WTC11 (cell line): ENCODE measurements at regions not wholly inside any gene's neighbourhood (a gene's known extent, or its start where the extent isn't known, plus 50 kb on each side); places are given as distances from the start of the nearest gene placed in this dataset.

Experiments used
- ATAC-seq: fragments of 200-7000 bp; cut with Tn5 transposase; 2 replicates; pipeline ENCODE4 v1.10.0; 2021; ENCODE audit warnings: mild to moderate bottlenecking, moderate library complexity
- CTCF ChIA-PET: fragments of 300-600 bp; sonication (Branson Sonifier 250); formaldehyde crosslinking; loops from one replicate; lab custom pipeline; 2021; ENCODE audit warnings: antibody characterized with exemption; lab: Charles Lee
- POLR2A ChIA-PET: fragments of 350-600 bp; sonication (Branson Sonifier 250); formaldehyde crosslinking; loops from one replicate; lab custom pipeline; 2021; ENCODE audit warnings: antibody characterized with exemption; lab: Charles Lee
- DNase-seq: peaks from one replicate; pipeline ENCODE4 v3.0.0; 2021; ENCODE audit warnings: low spot score
- H3K27ac Mint-ChIP-seq: 2 replicates; pipeline ENCODE4 v1.8.0; 2021; ENCODE audit warnings: mixed read lengths
- H3K27me3 Mint-ChIP-seq: 2 replicates; pipeline ENCODE4 v1.8.0; 2021; ENCODE audit warnings: low read depth, mild to moderate bottlenecking, moderate library complexity, mixed read lengths
- H3K36me3 Mint-ChIP-seq: 2 replicates; pipeline ENCODE4 v1.8.0; 2021; ENCODE audit warnings: mixed read lengths
- H3K4me1 Mint-ChIP-seq: 2 replicates; pipeline ENCODE4 v1.8.0; 2022; ENCODE audit warnings: mixed read lengths
- H3K4me3 Mint-ChIP-seq: 2 replicates; pipeline ENCODE4 v1.8.0; 2021; ENCODE audit warnings: mild to moderate bottlenecking, moderate library complexity, mixed read lengths
- H3K9me3 Mint-ChIP-seq: 2 replicates; pipeline ENCODE4 v1.8.0; 2021; ENCODE audit warnings: mixed read lengths
- AFF4 ChIP-seq: sonication (generic); formaldehyde crosslinking; IDR thresholded peaks from 2 replicates; pipeline ENCODE4 v1.8.1; 2023; ENCODE audit warnings: mild to moderate bottlenecking, missing genetic modification reagents, borderline replicate concordance
- CDX4 ChIP-seq: fragments of 250-450 bp; sonication (Bioruptor Pico); IDR thresholded peaks from 2 replicates; pipeline ENCODE4 v1.9.0; 2021; ENCODE audit warnings: moderate library complexity, mild to moderate bottlenecking, inconsistent platforms, borderline replicate concordance
- CTCF ChIP-seq: fragments of 200-600 bp; IDR thresholded peaks from 2 replicates; pipeline ENCODE4 v1.8.0; 2022; ENCODE audit warnings: antibody characterized with exemption
- EMX1 ChIP-seq: fragments of 250-450 bp; sonication (Bioruptor Pico); IDR thresholded peaks from 2 replicates; pipeline ENCODE4 v1.8.0; 2021; ENCODE audit warnings: mild to moderate bottlenecking
- ETV6 ChIP-seq: sonication (generic); formaldehyde crosslinking; IDR thresholded peaks from 2 replicates; pipeline ENCODE4 v1.8.1; 2022; ENCODE audit warnings: mild to moderate bottlenecking, missing genetic modification reagents
- FOXJ3 ChIP-seq: sonication (generic); formaldehyde crosslinking; IDR thresholded peaks from 2 replicates; pipeline ENCODE4 v1.9.0; 2021; ENCODE audit warnings: missing genetic modification reagents, mild to moderate bottlenecking, borderline replicate concordance
- GRHL2 ChIP-seq: fragments of 250-450 bp; sonication (Bioruptor Pico); IDR thresholded peaks from 2 replicates; pipeline ENCODE4 v1.8.0; 2022; ENCODE audit warnings: mild to moderate bottlenecking, moderate library complexity; ENCODE audit not compliant: insufficient replicate concordance, severe bottlenecking
- HMGXB4 ChIP-seq: sonication (generic); formaldehyde crosslinking; IDR thresholded peaks from 2 replicates; pipeline ENCODE4 v1.8.1; 2023; ENCODE audit warnings: mild to moderate bottlenecking, moderate library complexity, missing genetic modification reagents
- MYBL2 ChIP-seq: sonication (generic); formaldehyde crosslinking; IDR thresholded peaks from 2 replicates; pipeline ENCODE4 v1.8.1; 2023; ENCODE audit warnings: mild to moderate bottlenecking, moderate library complexity, missing genetic modification reagents
- RORB ChIP-seq: fragments of 250-450 bp; sonication (Bioruptor Pico); IDR thresholded peaks from 2 replicates; pipeline ENCODE4 v1.9.0; 2021; ENCODE audit warnings: mild to moderate bottlenecking
- SOX15 ChIP-seq: fragments of 250-450 bp; sonication (Bioruptor Pico); IDR thresholded peaks from 2 replicates; pipeline ENCODE4 v1.9.0; 2021; ENCODE audit warnings: mild to moderate bottlenecking
- STAT6 ChIP-seq: sonication (generic); formaldehyde crosslinking; conservative IDR thresholded peaks from 2 replicates; pipeline ENCODE4 v1.8.1; 2023; ENCODE audit warnings: mild to moderate bottlenecking, low read depth, missing genetic modification reagents, moderate library complexity

GRCh38 chr14:45434221-45434620 lies 181.2 kb upstream of the MIS18BP1 start (continued):
- TF ChIP-seq CDX4 (no peak), GRHL2 (CRISPR knock-in tag) (no peak), MYBL2 (CRISPR knock-in tag) (no peak), RORB (CRISPR knock-in tag) (no peak), FOXJ3 (no peak), ETV6 (no peak)

DNA sequence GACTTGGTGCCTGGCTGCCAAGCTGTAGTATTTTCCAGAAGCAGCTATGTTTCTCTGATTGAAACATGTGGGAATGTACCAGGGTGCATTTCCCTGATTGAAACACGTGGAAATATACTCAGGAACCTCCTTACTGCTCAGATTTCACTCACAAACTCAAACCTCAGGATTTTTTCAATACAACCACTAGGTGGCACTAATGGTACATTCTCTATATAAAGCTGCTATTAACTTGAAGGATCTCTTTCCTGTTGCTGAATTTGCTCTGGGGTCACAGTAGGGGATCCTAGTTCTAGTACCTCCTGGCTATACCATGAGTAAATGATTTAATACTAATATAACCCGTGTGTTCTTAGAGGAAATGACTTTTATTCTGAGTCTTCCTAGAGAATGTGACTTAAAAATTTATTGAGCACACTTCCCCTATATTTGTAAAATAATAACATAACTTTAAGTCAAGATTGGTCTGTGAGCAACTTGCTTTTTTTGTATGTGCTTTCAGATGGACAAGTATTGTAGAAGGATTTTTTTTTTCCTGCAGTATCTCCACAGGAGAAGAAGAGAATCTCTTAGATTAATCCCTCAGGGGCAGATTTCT lies 173.8 kb upstream of the MIS18BP1 start:
- H3K36me3 Mint-ChIP-seq: peaks cover 3% of the 10 kb centered on the region; the same call in 1 of the 2 replicates
- CTCF ChIA-PET: interaction anchor here (0.6 to 1.1 kb wide), 4 partner anchors 29 to 103 kb away, joined by 3 to 5 read pairs (median 4); no protein-coding TSS in a partner anchor
- no peak overlapping the region for H3K4me3 Mint-ChIP-seq
- peak; percentile 95 for ATAC-seq
- no peak overlapping the region for H3K27ac Mint-ChIP-seq
- peaks cover 10% of the 10 kb centered on the region for H3K4me1 Mint-ChIP-seq
- POLR2A ChIA-PET: no interaction called here
- H3K27me3 Mint-ChIP-seq: no peaks in the 10 kb centered on the region
- no peak for TF ChIP-seq HMGXB4
- no peak for TF ChIP-seq SOX15 (CRISPR knock-in tag)
- no peak for TF ChIP-seq CDX4
- TF ChIP-seq STAT6: no peak
- TF ChIP-seq CTCF: peak; percentile 49
- no peak for TF ChIP-seq EMX1
- no peak for TF ChIP-seq AFF4 (CRISPR knock-in tag)
- TF ChIP-seq, all 79 proteins: peak for 1
- peaks cover 17% of the 10 kb centered on the region for H3K9me3 Mint-ChIP-seq
- DNase-seq: no peak
